ENCODE measurements at regions not wholly inside any gene's neighbourhood (a gene's known extent, or its start where the extent isn't known, plus 50 kb on each side); places are given as distances from the start of the nearest gene placed in this dataset. TPM values are rescaled to one million over a fixed set of nuclear protein-coding genes. Genes with fewer than 3 reads are reported as not detected.
"Not testable (repeated sequence)": the region's sequence is repeated elsewhere in the genome, so short reads cannot be mapped to it uniquely, and the experiment has no call there.

DNA sequence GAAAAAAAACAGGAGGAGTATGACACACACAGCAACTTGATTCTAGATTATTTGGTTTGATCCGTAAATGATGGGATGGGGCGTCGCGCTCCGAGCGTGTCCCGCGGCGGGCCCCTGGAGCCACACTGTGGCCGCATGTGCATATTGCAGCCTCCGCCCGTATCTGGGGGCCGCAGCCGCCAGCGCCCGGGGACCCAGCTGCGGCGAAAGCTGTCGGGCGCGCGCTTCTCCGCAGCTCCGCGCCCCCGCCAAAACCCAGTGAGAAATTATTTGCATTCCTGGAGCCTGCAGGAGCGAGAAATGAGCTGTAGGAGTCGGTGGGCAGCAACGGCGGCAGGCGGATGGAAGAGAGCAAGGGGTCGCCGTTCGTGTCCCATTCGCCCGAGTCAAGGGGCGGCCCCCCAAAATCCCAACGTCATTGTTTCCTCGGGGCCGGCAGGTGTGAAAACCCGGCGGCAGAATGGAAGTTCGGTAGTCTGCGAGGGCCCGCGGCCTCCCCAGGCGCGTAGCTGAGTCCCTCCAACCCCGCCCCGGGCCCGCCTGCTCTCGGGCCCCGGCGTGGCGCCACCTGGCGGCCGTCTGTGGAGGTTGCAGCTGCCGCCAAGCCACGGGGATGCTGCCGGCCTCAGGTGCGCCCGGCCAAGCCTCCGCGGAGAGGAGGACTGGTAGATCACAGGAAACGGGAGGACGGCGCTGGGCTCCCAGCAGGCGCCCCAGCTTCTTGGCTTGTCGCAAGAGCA is 86.8 kb downstream of the FAM72B start:
- TF ChIP-seq CTCF (IDR thresholded peaks at IDR 0.05), result peak; percentile 55 to 90 (median 71)
- H3K27me3 ChIP-seq, H3K9me3 ChIP-seq, H3K4me1 ChIP-seq, H3K36me3 ChIP-seq: not testable (repeated sequence)
- H3K4me3 ChIP-seq, result peak overlapping the region; percentile 22 to 56 (median 40)
- WGBS, 2 donors, result 1% methylated on average over 16 of the region's 69 CpGs; no CpG with 5 or more reads in 1 of the 2 donors
- DNase-seq (ENCODE audit: low spot score in 2 of 2), result peak; percentile 68 to 78
- peak overlapping the region; percentile 30 to 78 (median 65) for H3K27ac ChIP-seq

GRCh38 chr1:121097867-121098215 is 86.3 kb downstream of the FAM72B start:
- H3K4me3 ChIP-seq, result peak overlapping the region; percentile 22 to 56 (median 40)
- H3K4me1 ChIP-seq; H3K36me3 ChIP-seq; H3K9me3 ChIP-seq; H3K27me3 ChIP-seq; DNase-seq (ENCODE audit: low spot score in 2 of 2); H3K27ac ChIP-seq: not testable (repeated sequence)
- WGBS, 2 donors, result no CpG with 5 or more reads among the region's 21 CpGs

- H3K27me3 ChIP-seq; H3K36me3 ChIP-seq; H3K9me3 ChIP-seq; H3K4me3 ChIP-seq; H3K27ac ChIP-seq; DNase-seq (ENCODE audit: low spot score in 2 of 2); H3K4me1 ChIP-seq: not testable (repeated sequence)
- WGBS, 2 donors, result 93% methylated on average over 1 of the region's 1 CpG
Observed at GRCh38 chr1:121109025-121109424, 75.1 kb downstream of the FAM72B start.

GRCh38 chr1:121116522-121117297 is 67.4 kb downstream of the FAM72B start:
- WGBS, 2 donors, result 35 to 100% methylated on average over 1 to 4 of the region's 44 CpGs
- H3K9me3 ChIP-seq, H3K36me3 ChIP-seq, H3K4me1 ChIP-seq, H3K27me3 ChIP-seq: not testable (repeated sequence)
- H3K4me3 ChIP-seq, result peak overlapping the region in 3 of 4 donors; percentile 27 to 52 (median 31)
- DNase-seq (ENCODE audit: low spot score in 2 of 2), result peak in 1 of 2 donors; percentile 8
- H3K27ac ChIP-seq, result peak overlapping the region in 3 of 4 donors; percentile 34 to 71 (median 50)
- TF ChIP-seq EP300 (IDR thresholded peaks at IDR 0.05), result peak in 1 of 2 donors; percentile 69
- TF ChIP-seq POLR2A (IDR thresholded peaks at IDR 0.05), result peak in 1 of 2 donors; percentile 33

- not testable (repeated sequence) for H3K36me3 ChIP-seq; H3K4me1 ChIP-seq; H3K9me3 ChIP-seq; DNase-seq (ENCODE audit: low spot score in 2 of 2); H3K27me3 ChIP-seq
- H3K27ac ChIP-seq, result peak overlapping the region in 2 of 4 donors; percentile 50 to 71
- peak overlapping the region in 3 of 4 donors; percentile 27 to 52 (median 31) for H3K4me3 ChIP-seq
- 1 to 17% methylated on average over 7 to 10 of the region's 10 CpGs for WGBS, 2 donors
Observed at GRCh38 chr1:121117298-121117611, 66.9 kb downstream of the FAM72B start.

DNA sequence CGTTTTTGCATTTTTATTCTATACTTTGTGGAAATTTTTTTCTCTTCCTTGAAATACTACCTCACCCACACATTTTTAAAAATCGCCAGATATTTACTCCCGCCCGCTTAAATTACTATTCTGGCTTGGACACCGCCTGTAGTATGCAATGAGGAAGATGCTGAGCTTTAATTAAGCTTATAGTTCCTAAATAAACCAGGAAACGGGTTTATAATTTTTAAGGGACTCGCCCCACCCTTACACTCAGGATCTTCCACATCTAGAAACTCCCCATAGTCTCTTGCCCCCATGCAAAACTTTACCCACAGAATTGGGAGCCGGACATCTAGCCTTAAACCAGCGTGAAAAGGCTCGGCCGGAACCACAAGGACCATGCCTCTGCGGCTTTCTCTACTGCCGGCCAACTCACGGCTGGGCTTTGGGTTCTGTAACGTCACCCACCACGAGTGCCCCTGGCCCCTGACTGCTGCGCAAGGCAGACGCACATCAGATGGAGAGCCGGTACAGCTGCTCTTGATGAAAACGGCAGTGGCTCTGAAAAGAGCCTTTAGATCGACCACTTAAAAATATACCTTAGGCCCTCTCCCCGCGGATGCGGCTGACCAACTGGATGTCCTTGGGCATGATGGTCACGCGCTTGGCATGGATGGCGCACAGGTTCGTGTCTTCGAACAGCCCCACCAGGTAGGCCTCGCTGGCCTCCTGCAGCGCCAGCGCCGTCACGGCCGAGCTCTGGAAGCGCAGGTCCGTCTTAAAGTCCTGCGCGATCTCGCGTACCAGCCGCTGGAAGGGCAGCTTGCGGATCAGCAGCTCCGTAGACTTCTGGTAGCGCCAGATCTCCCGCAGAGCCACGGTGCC is 66.3 kb downstream of the FAM72B start:
- H3K27me3 ChIP-seq, H3K4me1 ChIP-seq, H3K36me3 ChIP-seq, H3K9me3 ChIP-seq: not testable (repeated sequence)
- Histone ChIP-seq H3K4me3 (peak overlapping the region in 3 of 4 donors; percentile 30 to 58 (median 32)), H3K27ac (peak overlapping the region; percentile 36 to 74 (median 56))
- DNase-seq (ENCODE audit: low spot score in 2 of 2), result peak; percentile 5 to 12
- WGBS, 2 donors, result 2 to 7% methylated on average over 20 to 29 of the region's 47 CpGs

Small RNA genes in the stretch of these regions (small RNA-seq; reads per million reads assigned to genes)
- 0.38 reads per million for gene RF00003
- gene RNVU1-4, result not detected
